NCI-H2107 (cell line): ENCODE measurements at regions not wholly inside any gene's neighbourhood (a gene's known extent, or its start where the extent isn't known, plus 50 kb on each side); places are given as distances from the start of the nearest gene placed in this dataset.
"Not testable (repeated sequence)": the region's sequence is repeated elsewhere in the genome, so short reads cannot be mapped to it uniquely, and the experiment has no call there.

Experiments used
- DNase-seq: peaks from one replicate; lab custom pipeline; 2025; lab: John Stamatoyannopoulos, UW

- no peak for DNase-seq
Observed at GRCh38 chr18:67007085-67007484, 403.2 kb upstream of the CDH19 start.

- DNase-seq, result no peak
Observed at GRCh38 chr18:67001052-67001451, 397.2 kb upstream of the CDH19 start.

GRCh38 chr18:66999003-66999402, 395.1 kb upstream of the CDH19 start:
- DNase-seq, result no peak

- no peak for DNase-seq
Observed at GRCh38 chr18:66995270-66995669, 391.4 kb upstream of the CDH19 start.

- no peak for DNase-seq
Observed at GRCh38 chr18:66994790-66995189, 390.9 kb upstream of the CDH19 start.

GRCh38 chr18:66993492-66993891, 389.6 kb upstream of the CDH19 start:
- DNase-seq, result no peak

GRCh38 chr18:66990909-66991308, 387.0 kb upstream of the CDH19 start:
- no peak for DNase-seq

GRCh38 chr18:66979009-66979408, 375.1 kb upstream of the CDH19 start:
- no peak for DNase-seq

GRCh38 chr18:66972681-66973080, 368.8 kb upstream of the CDH19 start:
- DNase-seq, result no peak

- no peak for DNase-seq
Observed at GRCh38 chr18:66971960-66972359, 368.1 kb upstream of the CDH19 start.

- no peak for DNase-seq
Observed at GRCh38 chr18:66966171-66966570, 362.3 kb upstream of the CDH19 start.

GRCh38 chr18:66958309-66958708, 354.4 kb upstream of the CDH19 start:
- no peak for DNase-seq

GRCh38 chr18:66951750-66952149, 347.9 kb upstream of the CDH19 start:
- no peak for DNase-seq

- DNase-seq, result no peak
Observed at GRCh38 chr18:66949419-66949818, 345.5 kb upstream of the CDH19 start.

GRCh38 chr18:66937546-66937945, 333.7 kb upstream of the CDH19 start:
- no peak for DNase-seq

- no peak for DNase-seq
Observed at GRCh38 chr18:66931010-66931409, 327.1 kb upstream of the CDH19 start.

GRCh38 chr18:66916834-66917233, 312.9 kb upstream of the CDH19 start:
- DNase-seq, result no peak

- no peak for DNase-seq
Observed at GRCh38 chr18:66900837-66901236, 296.9 kb upstream of the CDH19 start.

GRCh38 chr18:66895631-66896030, 291.7 kb upstream of the CDH19 start:
- no peak for DNase-seq

- no peak for DNase-seq
Observed at GRCh38 chr18:66894851-66895250, 291.0 kb upstream of the CDH19 start.

GRCh38 chr18:66892388-66892787, 288.5 kb upstream of the CDH19 start:
- not testable (repeated sequence) for DNase-seq

GRCh38 chr18:66874812-66875474, 271.1 kb upstream of the CDH19 start:
- no peak for DNase-seq

- DNase-seq, result no peak
Observed at GRCh38 chr18:66874375-66874774, 270.5 kb upstream of the CDH19 start.

GRCh38 chr18:66873899-66874298, 270.0 kb upstream of the CDH19 start:
- no peak for DNase-seq

GRCh38 chr18:66872277-66872676, 268.4 kb upstream of the CDH19 start:
- DNase-seq, result no peak
